ENCODE measurements at regions not wholly inside any gene's neighbourhood (a gene's known extent, or its start where the extent isn't known, plus 50 kb on each side); places are given as distances from the start of the nearest gene placed in this dataset.

- H3K4me3 ChIP-seq (ENCODE audit: control insufficient read depth in 2 of 3, extremely low read depth in 1 of 3, insufficient read depth in 2 of 3, low read depth in 1 of 3, low read length in 3 of 3): no peak overlapping the region
- H3K79me2 ChIP-seq (ENCODE audit: control insufficient read depth, insufficient read depth, low read length): no peaks in the 10 kb centered on the region
- H4K20me1 ChIP-seq (ENCODE audit: control insufficient read depth, extremely low read depth, insufficient read depth, low read length): no peaks in the 10 kb centered on the region
- H3K9me1 ChIP-seq (ENCODE audit: control insufficient read depth, extremely low read depth, insufficient read depth, low read length): no peaks in the 10 kb centered on the region
- TF ChIP-seq CTCF (optimal IDR thresholded peaks at IDR 0.05 in 1 of 3, IDR thresholded peaks at IDR 0.05 in 1 of 3, conservative IDR thresholded peaks at IDR 0.05 in 1 of 3; ENCODE audit: extremely low read depth in 1 of 3, insufficient read depth in 2 of 3, low read length in 3 of 3) (no peak), EZH2 (IDR thresholded peaks at IDR 0.05; ENCODE audit: low read length) (no peak)
- H3K9ac ChIP-seq (ENCODE audit: control insufficient read depth, extremely low read depth, insufficient read depth, low read length): no peak overlapping the region
- H3K27ac ChIP-seq (ENCODE audit: control insufficient read depth, insufficient read depth, low read length): no peak overlapping the region
- FAIRE-seq (no peak), DNase-seq (ENCODE audit: low read depth, low spot score) (no peak)
- dilution Hi-C loops (cut with MboI; ENCODE audit: extremely low pct_ligation_motif_present, low sequenced_read_pairs): no loop called here
- no peak overlapping the region for H3K4me2 ChIP-seq (ENCODE audit: control insufficient read depth, extremely low read depth, insufficient read depth, low read depth, low read length)
- H2AFZ ChIP-seq (ENCODE audit: control insufficient read depth, low read length): no peak overlapping the region
- H3K36me3 ChIP-seq (ENCODE audit: control insufficient read depth in 2 of 2, extremely low read depth in 1 of 2, insufficient read depth in 2 of 2, low read length in 2 of 2): no peaks in the 10 kb centered on the region
- peaks cover 6% of the 10 kb centered on the region for H3K4me1 ChIP-seq (ENCODE audit: control insufficient read depth, extremely low read depth, insufficient read depth, low read length)
- H3K9me3 ChIP-seq (ENCODE audit: control insufficient read depth, low read depth, low read length): no peaks in the 10 kb centered on the region
- H3K27me3 ChIP-seq (ENCODE audit: control insufficient read depth, extremely low read depth, insufficient read depth, low read length): no peaks in the 10 kb centered on the region
Observed at GRCh38 chr22:26806445-26807175, 149.2 kb downstream of the MIAT start.

- H3K4me1 ChIP-seq (ENCODE audit: control insufficient read depth, extremely low read depth, insufficient read depth, low read length): no peaks in the 10 kb centered on the region
- FAIRE-seq (no peak), DNase-seq (ENCODE audit: low read depth, low spot score) (no peak)
- TF ChIP-seq CTCF (optimal IDR thresholded peaks at IDR 0.05 in 1 of 3, IDR thresholded peaks at IDR 0.05 in 1 of 3, conservative IDR thresholded peaks at IDR 0.05 in 1 of 3; ENCODE audit: extremely low read depth in 1 of 3, insufficient read depth in 2 of 3, low read length in 3 of 3): no peak
- no peak for TF ChIP-seq EZH2 (IDR thresholded peaks at IDR 0.05; ENCODE audit: low read length)
- no peak overlapping the region for H3K4me3 ChIP-seq (ENCODE audit: control insufficient read depth in 2 of 3, extremely low read depth in 1 of 3, insufficient read depth in 2 of 3, low read depth in 1 of 3, low read length in 3 of 3)
- no peaks in the 10 kb centered on the region for H4K20me1 ChIP-seq (ENCODE audit: control insufficient read depth, extremely low read depth, insufficient read depth, low read length)
- H2AFZ ChIP-seq (ENCODE audit: control insufficient read depth, low read length): no peak overlapping the region
- H3K4me2 ChIP-seq (ENCODE audit: control insufficient read depth, extremely low read depth, insufficient read depth, low read depth, low read length): no peak overlapping the region
- no peaks in the 10 kb centered on the region for H3K9me3 ChIP-seq (ENCODE audit: control insufficient read depth, low read depth, low read length)
- H3K27me3 ChIP-seq (ENCODE audit: control insufficient read depth, extremely low read depth, insufficient read depth, low read length): no peaks in the 10 kb centered on the region
- no peak overlapping the region for H3K27ac ChIP-seq (ENCODE audit: control insufficient read depth, insufficient read depth, low read length)
- H3K79me2 ChIP-seq (ENCODE audit: control insufficient read depth, insufficient read depth, low read length): no peaks in the 10 kb centered on the region
- H3K9me1 ChIP-seq (ENCODE audit: control insufficient read depth, extremely low read depth, insufficient read depth, low read length): no peaks in the 10 kb centered on the region
- H3K36me3 ChIP-seq (ENCODE audit: control insufficient read depth in 2 of 2, extremely low read depth in 1 of 2, insufficient read depth in 2 of 2, low read length in 2 of 2): no peaks in the 10 kb centered on the region
- no peak overlapping the region for H3K9ac ChIP-seq (ENCODE audit: control insufficient read depth, extremely low read depth, insufficient read depth, low read length)
- dilution Hi-C loops (cut with MboI; ENCODE audit: extremely low pct_ligation_motif_present, low sequenced_read_pairs): no loop called here
Observed at GRCh38 chr22:26811647-26811992, 154.2 kb downstream of the MIAT start.

Measured in keratinocyte (primary cell).